ENCODE measurements at regions not wholly inside any gene's neighbourhood (a gene's known extent, or its start where the extent isn't known, plus 50 kb on each side); places are given as distances from the start of the nearest gene placed in this dataset.

GRCh38 chr1:38132681-38133080 lies 86.1 kb upstream of the POU3F1 start:
- TF ChIP-seq, protein P1, sequence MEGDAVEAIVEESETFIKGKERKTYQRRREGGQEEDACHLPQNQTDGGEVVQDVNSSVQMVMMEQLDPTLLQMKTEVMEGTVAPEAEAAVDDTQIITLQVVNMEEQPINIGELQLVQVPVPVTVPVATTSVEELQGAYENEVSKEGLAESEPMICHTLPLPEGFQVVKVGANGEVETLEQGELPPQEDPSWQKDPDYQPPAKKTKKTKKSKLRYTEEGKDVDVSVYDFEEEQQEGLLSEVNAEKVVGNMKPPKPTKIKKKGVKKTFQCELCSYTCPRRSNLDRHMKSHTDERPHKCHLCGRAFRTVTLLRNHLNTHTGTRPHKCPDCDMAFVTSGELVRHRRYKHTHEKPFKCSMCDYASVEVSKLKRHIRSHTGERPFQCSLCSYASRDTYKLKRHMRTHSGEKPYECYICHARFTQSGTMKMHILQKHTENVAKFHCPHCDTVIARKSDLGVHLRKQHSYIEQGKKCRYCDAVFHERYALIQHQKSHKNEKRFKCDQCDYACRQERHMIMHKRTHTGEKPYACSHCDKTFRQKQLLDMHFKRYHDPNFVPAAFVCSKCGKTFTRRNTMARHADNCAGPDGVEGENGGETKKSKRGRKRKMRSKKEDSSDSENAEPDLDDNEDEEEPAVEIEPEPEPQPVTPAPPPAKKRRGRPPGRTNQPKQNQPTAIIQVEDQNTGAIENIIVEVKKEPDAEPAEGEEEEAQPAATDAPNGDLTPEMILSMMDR (conservative IDR thresholded peaks at IDR 0.05; ENCODE audit: low read depth in 2 of 2) = no peak
- no peak for TF ChIP-seq POLR2AphosphoS5 (IDR thresholded peaks at IDR 0.05; ENCODE audit: low read depth)
- TF ChIP-seq REST (IDR thresholded peaks at IDR 0.05; ENCODE audit: unreplicated experiment) = no peak
- TF ChIP-seq CREB1 (CRISPR knock-in tag; IDR thresholded peaks at IDR 0.05; ENCODE audit: low read depth) = no peak
- TF ChIP-seq EZH2phosphoT487 (IDR thresholded peaks at IDR 0.05; ENCODE audit: unreplicated experiment) = no peak
- no peak for TF ChIP-seq EZH2 (IDR thresholded peaks at IDR 0.05; ENCODE audit: low read depth, unreplicated experiment)
- TF ChIP-seq ZNF114 (CRISPR knock-in tag; IDR thresholded peaks at IDR 0.05) = no peak

Data from GM23338 (cell line).